ENCODE measurements at regions not wholly inside any gene's neighbourhood (a gene's known extent, or its start where the extent isn't known, plus 50 kb on each side); places are given as distances from the start of the nearest gene placed in this dataset.

GRCh38 chr3:36305929-36306520 is 74.3 kb upstream of the STAC start:
- Mint-ChIP-seq H3K4me3 (no peak overlapping the region), H3K9me3 (no peaks in the 10 kb centered on the region), H3K27ac (no peak overlapping the region), H3K4me1 (no peaks in the 10 kb centered on the region), H3K27me3 (no peaks in the 10 kb centered on the region), H3K36me3 (ENCODE audit: low read depth) (no peaks in the 10 kb centered on the region)
- ChIA-PET CTCF (no interaction called here), POLR2A (no interaction called here)
- DNase-seq: no peak

GRCh38 chr3:36309092-36309491 is 71.2 kb upstream of the STAC start:
- no peaks in the 10 kb centered on the region for H3K27me3 Mint-ChIP-seq
- no peak overlapping the region for H3K4me3 Mint-ChIP-seq
- ChIA-PET POLR2A (no interaction called here), CTCF (no interaction called here)
- H3K9me3 Mint-ChIP-seq: no peaks in the 10 kb centered on the region
- no peaks in the 10 kb centered on the region for H3K4me1 Mint-ChIP-seq
- H3K36me3 Mint-ChIP-seq (ENCODE audit: low read depth): no peaks in the 10 kb centered on the region
- no peak overlapping the region for H3K27ac Mint-ChIP-seq
- DNase-seq: no peak

GRCh38 chr3:36312351-36312750 is 68.0 kb upstream of the STAC start:
- H3K9me3 Mint-ChIP-seq: peaks cover 2% of the 10 kb centered on the region
- ChIA-PET POLR2A (no interaction called here), CTCF (no interaction called here)
- no peaks in the 10 kb centered on the region for H3K27me3 Mint-ChIP-seq
- H3K4me1 Mint-ChIP-seq: no peaks in the 10 kb centered on the region
- no peaks in the 10 kb centered on the region for H3K36me3 Mint-ChIP-seq (ENCODE audit: low read depth)
- no peak for DNase-seq
- H3K4me3 Mint-ChIP-seq: no peak overlapping the region
- no peak overlapping the region for H3K27ac Mint-ChIP-seq

- ChIA-PET CTCF (no interaction called here), POLR2A (no interaction called here)
- no peaks in the 10 kb centered on the region for H3K36me3 Mint-ChIP-seq (ENCODE audit: low read depth)
These were observed 62.4 kb upstream of the STAC start for GRCh38 chr3:36317915-36318314.

GRCh38 chr3:36318621-36319200 is 61.6 kb upstream of the STAC start:
- ChIA-PET CTCF (no interaction called here), POLR2A (no interaction called here)
- Mint-ChIP-seq H3K4me1 (no peaks in the 10 kb centered on the region), H3K4me3 (no peak overlapping the region), H3K9me3 (peaks cover 5% of the 10 kb centered on the region), H3K36me3 (ENCODE audit: low read depth) (no peaks in the 10 kb centered on the region), H3K27me3 (no peaks in the 10 kb centered on the region), H3K27ac (no peak overlapping the region)
- no peak for DNase-seq

More at GRCh38 chr3:36317915-36318314, 62.4 kb upstream of the STAC start:
- Mint-ChIP-seq H3K27me3 (no peaks in the 10 kb centered on the region), H3K9me3 (peaks cover 2% of the 10 kb centered on the region), H3K27ac (no peak overlapping the region), H3K4me1 (no peaks in the 10 kb centered on the region), H3K4me3 (no peak overlapping the region)
- no peak for DNase-seq

GRCh38 chr3:36319680-36320079 is 60.6 kb upstream of the STAC start:
- Mint-ChIP-seq H3K4me3 (no peak overlapping the region), H3K27ac (no peak overlapping the region), H3K4me1 (no peaks in the 10 kb centered on the region), H3K27me3 (no peaks in the 10 kb centered on the region), H3K36me3 (ENCODE audit: low read depth) (no peaks in the 10 kb centered on the region), H3K9me3 (peaks cover 6% of the 10 kb centered on the region)
- DNase-seq: no peak
- POLR2A ChIA-PET: no interaction called here
- CTCF ChIA-PET: interaction anchor here (0.6 kb wide), 1 partner anchor 17 kb away, joined by 4 read pairs; no protein-coding TSS in a partner anchor
